Naive thymus-derived CD8-positive, alpha-beta T cell (primary cell): ENCODE measurements at regions not wholly inside any gene's neighbourhood (a gene's known extent, or its start where the extent isn't known, plus 50 kb on each side); places are given as distances from the start of the nearest gene placed in this dataset.
"Not testable (repeated sequence)": the region's sequence is repeated elsewhere in the genome, so short reads cannot be mapped to it uniquely, and the experiment has no call there.

Experiments used
- ATAC-seq, 2 donors: fragments of 150-1000 bp; cut with Tn5 transposase in 1 of 2; sonication (Bioruptor Pico), chemical (Tn5 transposase) in 1 of 2; 1 replicate in 1 of 2; 2 replicates in 1 of 2; pipeline ENCODE4 v1.10.0; 2021; ENCODE audit warnings: mild to moderate bottlenecking in 2 of 2, moderate library complexity in 2 of 2
- POLR2A ChIA-PET: fragments of 350-600 bp; sonication (Branson Sonifier 250); formaldehyde crosslinking; loops from one replicate; lab custom pipeline; 2021; ENCODE audit warnings: antibody characterized with exemption; lab: Charles Lee
- DNase-seq, 10 donors: peaks; one replicate each; pipeline versions ENCODE4 v3.0.0 to v3.0.0-alpha.2; 2020 to 2022
- H3K27ac Mint-ChIP-seq, 10 donors: one replicate each; pipeline ENCODE4 v1.8.0; 2020 to 2022; ENCODE audit warnings: mild to moderate bottlenecking in 10 of 10, mixed read lengths in 10 of 10, moderate library complexity in 4 of 10, inconsistent platforms in 1 of 10
- H3K27me3 Mint-ChIP-seq, 5 donors: one replicate each; pipeline ENCODE4 v1.8.0; 2021 to 2022; ENCODE audit warnings: mixed read lengths in 5 of 5
- H3K36me3 Mint-ChIP-seq, 3 donors: one replicate each; pipeline ENCODE4 v1.8.0; 2020 to 2022; ENCODE audit warnings: mixed read lengths in 3 of 3, mild to moderate bottlenecking in 2 of 3, inconsistent platforms in 1 of 3
- H3K4me1 Mint-ChIP-seq, 4 donors: one replicate each; pipeline ENCODE4 v1.8.0; 2021 to 2022; ENCODE audit warnings: mixed read lengths in 4 of 4
- H3K4me3 Mint-ChIP-seq, 10 donors: one replicate each; pipeline ENCODE4 v1.8.0; 2020 to 2022; ENCODE audit warnings: mild to moderate bottlenecking in 10 of 10, mixed read lengths in 10 of 10, moderate library complexity in 6 of 10, inconsistent platforms in 1 of 10
- H3K9me3 Mint-ChIP-seq, 9 donors: one replicate each; pipeline ENCODE4 v1.8.0; 2020 to 2022; ENCODE audit warnings: mixed read lengths in 9 of 9, mild to moderate bottlenecking in 3 of 9, inconsistent platforms in 1 of 9, moderate library complexity in 1 of 9

DNA sequence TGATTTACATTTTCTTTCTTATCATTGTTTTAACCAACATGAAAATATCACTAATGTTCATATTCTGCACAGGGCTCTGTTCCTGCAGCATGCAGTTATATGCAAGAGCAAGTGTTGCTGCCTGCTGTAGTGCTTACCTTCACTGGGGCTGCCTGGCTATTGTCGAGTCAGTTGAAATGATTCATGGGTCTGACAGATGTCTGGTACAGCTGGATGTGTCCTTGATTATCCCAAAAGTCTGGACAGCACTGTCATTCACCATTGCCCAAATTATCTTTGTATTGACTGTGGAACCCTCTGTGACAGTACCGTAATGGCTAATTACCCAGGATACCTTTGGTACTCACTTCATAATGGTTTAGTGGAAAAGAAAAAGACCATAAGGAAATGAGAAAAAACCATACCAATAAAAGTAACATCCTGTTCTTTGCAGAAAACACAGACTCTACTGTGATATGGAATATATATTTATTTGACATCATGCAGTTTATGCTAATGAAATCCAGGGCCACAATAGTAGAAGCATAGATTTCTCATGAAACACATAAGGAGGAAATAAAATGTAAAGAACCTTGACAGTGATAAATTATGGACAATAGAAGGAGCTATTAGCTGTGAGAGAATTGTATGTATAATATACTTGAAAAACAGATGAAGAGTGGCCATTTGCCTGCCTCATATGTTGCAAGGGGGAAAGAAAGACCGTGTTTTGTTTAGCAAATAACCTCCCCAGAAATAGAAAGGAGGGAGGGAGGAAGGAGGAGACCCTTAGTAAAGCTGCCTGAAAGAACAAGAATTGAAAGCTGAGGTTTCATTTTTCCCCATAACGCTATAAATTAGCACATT, 249.8 kb upstream of the ATP5MC3 start:
- POLR2A ChIA-PET, result no interaction called here
- Mint-ChIP-seq H3K27ac (no peak overlapping the region), H3K4me1 (no peaks in the 10 kb centered on the region), H3K9me3 (peaks cover 0 to 16% (median 8%) of the 10 kb centered on the region in 9 donors), H3K27me3 (peaks cover 0 to 3% (median 0%) of the 10 kb centered on the region in 5 donors), H3K36me3 (no peaks in the 10 kb centered on the region), H3K4me3 (no peak overlapping the region)
- DNase-seq (no peak), ATAC-seq (no peak)

DNA sequence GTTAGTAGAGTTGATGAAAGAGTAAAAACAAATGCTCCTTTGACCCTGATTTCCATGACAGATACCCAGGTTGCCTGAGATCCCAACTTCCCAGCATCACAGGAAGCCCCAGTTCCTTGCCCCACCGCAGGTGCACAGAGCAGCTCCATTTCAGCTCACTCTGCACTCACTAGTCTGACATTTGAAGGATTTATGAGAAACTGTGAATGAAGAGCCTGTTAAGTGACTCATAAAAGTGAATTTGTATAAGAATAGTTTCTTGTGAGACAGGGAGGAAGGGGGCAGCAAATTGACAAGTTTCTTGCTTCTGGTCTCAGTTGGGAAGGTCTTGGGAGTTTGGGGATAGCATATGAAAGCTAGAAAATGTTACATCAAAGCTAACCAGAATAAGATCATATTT, 248.7 kb upstream of the ATP5MC3 start:
- peaks cover 0 to 18% (median 9%) of the 10 kb centered on the region in 9 donors for H3K9me3 Mint-ChIP-seq
- H3K27me3 Mint-ChIP-seq, result peaks cover 2 to 7% (median 4%) of the 10 kb centered on the region in 5 donors
- ATAC-seq, result no peak
- POLR2A ChIA-PET, result no interaction called here
- H3K4me3 Mint-ChIP-seq, result no peak overlapping the region
- H3K27ac Mint-ChIP-seq, result no peak overlapping the region
- DNase-seq, result no peak
- H3K36me3 Mint-ChIP-seq, result no peaks in the 10 kb centered on the region
- no peaks in the 10 kb centered on the region for H3K4me1 Mint-ChIP-seq

DNA sequence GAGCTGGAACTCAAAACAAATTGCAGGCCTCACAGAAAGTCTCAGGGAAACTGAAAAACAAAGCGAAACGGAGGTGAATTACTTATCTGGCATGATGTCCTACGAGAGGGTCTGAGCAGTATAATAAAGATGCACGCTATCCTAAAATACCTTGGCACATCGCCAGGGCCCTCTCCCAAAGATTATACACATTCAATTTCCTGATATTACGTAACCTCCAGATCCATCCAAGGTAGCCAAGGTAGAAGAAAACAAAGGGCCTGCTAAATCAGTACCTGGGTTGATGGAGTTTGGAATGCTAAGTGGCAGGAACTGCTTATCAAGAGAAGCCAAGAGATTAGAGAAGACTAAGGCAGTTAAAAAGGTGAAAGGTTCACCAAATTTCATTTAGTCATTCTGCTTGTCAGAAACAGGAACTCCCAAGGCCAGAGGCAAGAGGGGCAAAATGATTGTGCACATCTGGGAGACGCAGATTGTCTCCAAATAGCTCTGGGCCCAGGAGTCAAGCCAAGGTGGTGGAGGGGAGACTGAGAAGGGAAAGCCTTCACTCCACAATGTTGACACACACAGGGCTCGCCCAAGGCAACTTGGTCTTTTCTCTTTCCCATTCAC, 236.8 kb upstream of the ATP5MC3 start:
- POLR2A ChIA-PET, result no interaction called here
- Mint-ChIP-seq H3K4me3 (no peak overlapping the region), H3K9me3 (no peaks in the 10 kb centered on the region), H3K27me3 (peaks cover 2 to 24% (median 12%) of the 10 kb centered on the region in 5 donors), H3K27ac (no peak overlapping the region), H3K4me1 (no peaks in the 10 kb centered on the region), H3K36me3 (no peaks in the 10 kb centered on the region)
- no peak for DNase-seq
- no peak for ATAC-seq

DNA sequence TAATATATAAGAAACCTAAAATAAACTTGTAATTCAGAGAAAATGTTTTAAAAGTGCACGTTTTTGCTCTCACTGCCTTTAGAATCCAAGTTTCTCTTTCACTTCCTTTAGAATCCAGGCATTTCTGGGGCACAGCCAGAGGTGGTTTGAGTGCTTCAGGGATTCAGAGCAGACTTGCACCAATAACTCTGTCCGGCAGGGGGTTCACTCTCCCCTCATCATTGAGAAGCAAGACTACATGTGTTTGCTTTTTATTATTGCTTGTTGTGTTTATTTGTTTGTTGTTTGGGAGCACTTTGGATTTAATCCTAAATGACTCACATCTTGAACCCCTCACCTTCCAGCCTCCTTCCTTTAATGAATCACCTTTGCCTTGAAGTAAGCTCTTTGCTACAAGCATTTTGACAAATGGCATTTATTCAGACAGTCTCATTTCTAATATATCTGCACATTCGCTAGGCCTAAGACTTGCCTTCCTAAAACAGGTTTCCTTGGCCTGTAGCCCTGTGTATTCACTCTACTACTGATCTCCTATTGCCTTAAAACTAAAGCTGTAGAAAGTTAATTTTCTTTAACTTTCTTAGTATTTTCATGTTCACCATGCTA, 233.5 kb upstream of the ATP5MC3 start:
- H3K4me3 Mint-ChIP-seq, result no peak overlapping the region
- no peaks in the 10 kb centered on the region for H3K9me3 Mint-ChIP-seq
- H3K27ac Mint-ChIP-seq, result no peak overlapping the region
- ATAC-seq (no peak), DNase-seq (no peak)
- no peaks in the 10 kb centered on the region for H3K4me1 Mint-ChIP-seq
- H3K36me3 Mint-ChIP-seq, result no peaks in the 10 kb centered on the region
- peaks cover 0 to 5% (median 3%) of the 10 kb centered on the region in 5 donors for H3K27me3 Mint-ChIP-seq
- POLR2A ChIA-PET, result no interaction called here

DNA sequence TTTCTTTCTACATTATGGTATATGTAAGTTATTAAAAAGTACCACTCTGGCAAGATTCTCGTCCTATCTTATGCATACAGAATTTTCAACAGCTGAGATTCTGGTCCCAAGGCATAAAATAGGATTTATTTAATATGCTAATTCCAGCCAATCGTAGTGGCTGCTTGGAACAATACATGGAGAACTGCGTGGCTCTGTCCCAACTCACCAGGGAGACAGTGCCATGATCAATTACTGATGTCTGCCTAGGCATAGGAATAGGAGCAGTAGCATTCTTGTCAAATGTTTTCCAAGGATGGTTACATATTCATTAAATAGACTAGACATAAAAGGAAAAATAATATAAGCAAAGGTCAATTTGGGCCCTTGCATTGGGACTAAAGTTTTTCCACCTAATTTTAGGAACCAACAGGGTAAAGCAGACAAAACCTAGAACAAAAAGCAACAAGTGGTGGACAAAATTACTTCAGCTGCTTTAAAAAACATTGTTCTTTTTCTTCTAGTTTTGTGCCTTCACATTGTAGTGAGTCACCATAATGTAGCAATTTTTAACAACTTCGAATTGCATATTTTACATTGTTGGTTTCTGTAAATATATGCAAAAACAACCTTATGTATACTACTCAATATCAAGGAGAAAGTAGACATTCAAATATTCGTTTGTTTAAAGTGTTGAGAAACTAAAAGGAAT, 232.8 kb upstream of the ATP5MC3 start:
- H3K4me3 Mint-ChIP-seq, result no peak overlapping the region

DNA sequence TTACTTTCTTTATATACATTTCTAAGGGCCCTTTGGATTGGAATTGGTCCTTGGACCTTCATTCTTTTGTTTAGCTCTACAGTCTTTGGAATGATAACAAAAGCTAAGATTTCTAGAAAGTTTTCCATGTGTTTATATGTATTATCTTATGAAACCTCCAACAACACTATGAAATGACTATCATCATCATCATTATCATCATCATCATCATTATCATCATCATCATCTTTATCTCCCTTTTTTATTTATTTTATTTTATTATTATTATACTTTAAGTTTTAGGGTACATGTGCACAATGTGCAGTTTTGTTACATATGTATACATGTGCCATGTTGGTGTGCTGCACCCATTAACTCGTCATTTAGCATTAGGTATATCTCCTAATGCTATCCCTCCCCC, 229.4 kb upstream of the ATP5MC3 start:
- H3K36me3 Mint-ChIP-seq, H3K4me3 Mint-ChIP-seq, H3K27ac Mint-ChIP-seq, ATAC-seq, H3K4me1 Mint-ChIP-seq, H3K9me3 Mint-ChIP-seq, POLR2A ChIA-PET, H3K27me3 Mint-ChIP-seq, DNase-seq: not testable (repeated sequence)

More for the DNA sequence above, 232.8 kb upstream of the ATP5MC3 start:
- Mint-ChIP-seq H3K27ac (no peak overlapping the region), H3K36me3 (no peaks in the 10 kb centered on the region), H3K4me1 (no peaks in the 10 kb centered on the region), H3K27me3 (peaks cover 0 to 4% (median 3%) of the 10 kb centered on the region in 5 donors), H3K9me3 (no peaks in the 10 kb centered on the region)
- ATAC-seq (no peak), DNase-seq (no peak)
- POLR2A ChIA-PET, result no interaction called here

DNA sequence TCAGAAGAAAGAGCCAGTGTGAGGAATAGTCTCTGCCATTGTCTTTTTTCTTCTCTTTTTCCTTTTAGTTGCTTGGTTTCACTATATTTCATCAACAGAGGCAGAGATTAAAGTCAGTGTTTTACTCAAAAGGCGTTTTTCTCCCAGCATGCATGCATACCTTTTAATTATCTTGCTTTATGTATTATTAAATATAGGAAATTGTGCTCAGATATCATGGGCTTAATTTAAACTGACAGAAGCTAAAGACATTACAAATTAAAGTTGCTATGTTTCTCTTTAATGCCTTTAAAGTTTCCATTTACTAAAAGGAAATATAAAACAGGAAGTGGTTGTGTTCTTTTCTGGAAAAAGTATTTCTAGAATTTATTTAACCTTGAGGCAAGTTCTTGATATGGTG, 223.3 kb upstream of the ATP5MC3 start:
- DNase-seq, result no peak
- H3K4me1 Mint-ChIP-seq, result no peaks in the 10 kb centered on the region
- H3K36me3 Mint-ChIP-seq, result no peaks in the 10 kb centered on the region
- no peak overlapping the region for H3K4me3 Mint-ChIP-seq
- POLR2A ChIA-PET, result no interaction called here
- H3K27ac Mint-ChIP-seq, result no peak overlapping the region
- peaks cover 4 to 15% (median 8%) of the 10 kb centered on the region in 5 donors for H3K27me3 Mint-ChIP-seq
- H3K9me3 Mint-ChIP-seq, result no peaks in the 10 kb centered on the region
- ATAC-seq, result no peak

DNA sequence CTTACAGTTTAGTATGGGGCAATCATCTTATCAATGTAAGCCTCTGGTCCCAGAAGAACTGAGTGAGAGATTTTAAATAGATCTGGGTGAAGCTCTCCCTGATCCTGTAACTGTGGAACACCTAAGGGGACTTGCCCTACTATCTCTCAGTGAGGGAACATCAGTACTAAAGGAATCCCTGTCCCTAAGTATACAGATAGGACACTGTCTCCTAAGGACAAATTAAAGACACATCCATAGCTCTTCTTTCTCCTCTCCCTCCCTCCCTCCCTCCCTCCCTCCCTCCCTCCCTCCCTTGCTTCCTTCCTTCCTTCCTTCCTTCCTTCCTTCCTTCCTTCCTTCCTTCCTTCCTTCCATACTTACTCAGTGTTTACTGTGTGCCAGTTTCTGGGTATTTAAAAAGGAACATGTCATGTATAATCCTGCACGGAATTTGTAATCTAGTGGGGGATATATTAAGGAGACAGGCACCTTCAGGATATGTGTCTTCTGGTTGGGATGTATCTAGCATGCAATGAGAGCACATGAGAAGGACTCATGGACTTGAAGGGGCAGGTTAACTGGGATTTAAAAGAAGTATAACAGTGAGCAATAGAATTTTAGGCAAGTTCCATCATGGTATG, 222.2 kb upstream of the ATP5MC3 start:
- Mint-ChIP-seq H3K4me1 (no peaks in the 10 kb centered on the region), H3K27ac (no peak overlapping the region)
- ATAC-seq, result no peak

DNA sequence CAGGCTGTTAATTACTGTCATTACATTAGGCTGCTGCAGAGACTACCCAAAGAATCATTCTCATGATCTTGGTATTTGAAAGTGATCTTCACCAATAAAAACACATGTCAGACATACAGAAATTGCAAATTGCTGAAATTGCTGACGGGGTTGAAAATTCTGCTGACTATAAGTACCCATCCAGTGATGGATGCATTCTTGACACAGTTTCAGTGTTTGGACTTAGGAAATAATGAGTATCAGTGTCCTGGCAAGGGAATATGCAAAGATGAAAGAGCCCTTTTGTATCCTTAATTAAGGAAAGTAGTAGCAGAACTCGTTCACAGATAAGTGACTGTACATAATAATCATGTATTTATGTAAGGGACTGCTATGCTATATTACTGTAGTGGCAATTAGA, 221.1 kb upstream of the ATP5MC3 start:
- ATAC-seq (no peak), DNase-seq (no peak)
- no peak overlapping the region for H3K4me3 Mint-ChIP-seq
- H3K27ac Mint-ChIP-seq, result no peak overlapping the region
- H3K9me3 Mint-ChIP-seq, result no peaks in the 10 kb centered on the region
- POLR2A ChIA-PET, result no interaction called here
- no peaks in the 10 kb centered on the region for H3K36me3 Mint-ChIP-seq
- peaks cover 6 to 29% (median 12%) of the 10 kb centered on the region in 5 donors for H3K27me3 Mint-ChIP-seq
- H3K4me1 Mint-ChIP-seq, result no peaks in the 10 kb centered on the region

More for the DNA sequence above, 222.2 kb upstream of the ATP5MC3 start:
- peaks cover 2 to 20% (median 11%) of the 10 kb centered on the region in 5 donors for H3K27me3 Mint-ChIP-seq
- POLR2A ChIA-PET, result no interaction called here
- no peaks in the 10 kb centered on the region for H3K36me3 Mint-ChIP-seq
- no peak for DNase-seq
- no peaks in the 10 kb centered on the region for H3K9me3 Mint-ChIP-seq
- H3K4me3 Mint-ChIP-seq, result no peak overlapping the region

DNA sequence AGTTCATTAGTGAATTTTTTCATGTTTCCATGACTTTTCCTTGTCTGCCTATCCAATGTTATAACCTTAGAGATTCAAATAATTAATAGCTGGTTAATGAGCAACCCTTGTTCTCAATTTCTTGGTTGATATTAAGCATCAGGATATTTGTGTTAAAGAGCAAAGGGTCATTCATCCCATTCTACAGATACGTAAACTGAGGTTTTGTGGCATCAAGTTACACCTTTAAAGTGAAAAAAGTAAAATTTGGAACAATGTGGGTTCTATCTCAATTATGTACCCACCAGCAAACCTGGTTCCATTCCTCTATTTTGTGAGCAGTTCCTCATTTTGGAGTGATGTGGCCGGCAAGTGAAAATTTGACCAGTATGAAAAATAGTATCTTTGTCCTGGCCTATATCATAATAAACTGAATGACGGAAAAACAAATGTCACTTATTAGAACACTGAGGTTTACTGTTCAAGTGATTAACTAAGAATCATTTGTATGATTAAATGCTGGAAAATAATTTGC, 220.5 kb upstream of the ATP5MC3 start:
- H3K4me1 Mint-ChIP-seq, result no peaks in the 10 kb centered on the region
- no peaks in the 10 kb centered on the region for H3K9me3 Mint-ChIP-seq
- ATAC-seq (no peak), DNase-seq (no peak)
- H3K36me3 Mint-ChIP-seq, result no peaks in the 10 kb centered on the region
- H3K27ac Mint-ChIP-seq, result no peak overlapping the region
- POLR2A ChIA-PET, result no interaction called here
- peaks cover 6 to 31% (median 12%) of the 10 kb centered on the region in 5 donors for H3K27me3 Mint-ChIP-seq
- H3K4me3 Mint-ChIP-seq, result no peak overlapping the region

DNA sequence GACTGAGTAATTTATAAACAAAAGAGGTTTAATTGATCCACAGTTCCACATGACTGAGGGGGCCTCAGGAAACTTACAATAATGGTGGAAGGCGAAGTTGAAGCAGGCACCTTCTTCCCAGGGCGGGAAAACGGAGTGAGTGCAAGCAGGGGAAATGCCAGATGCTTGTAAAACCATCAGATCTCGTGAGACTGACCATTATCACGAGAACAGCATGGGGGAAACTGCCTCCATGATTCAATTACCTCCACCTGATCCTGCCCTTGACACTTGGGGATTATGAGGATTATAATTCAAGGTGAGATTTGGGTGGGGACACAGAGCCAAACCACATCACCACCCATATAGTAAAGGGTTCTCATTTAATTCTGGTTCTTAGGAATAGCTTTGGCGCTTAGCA, 219.5 kb upstream of the ATP5MC3 start:
- ATAC-seq (no peak), DNase-seq (no peak)
- POLR2A ChIA-PET, result no interaction called here
- no peaks in the 10 kb centered on the region for H3K9me3 Mint-ChIP-seq
- H3K4me1 Mint-ChIP-seq, result no peaks in the 10 kb centered on the region
- H3K36me3 Mint-ChIP-seq, result no peaks in the 10 kb centered on the region
- H3K4me3 Mint-ChIP-seq, result no peak overlapping the region
- H3K27ac Mint-ChIP-seq, result no peak overlapping the region
- H3K27me3 Mint-ChIP-seq, result peaks cover 11 to 31% (median 15%) of the 10 kb centered on the region in 5 donors

DNA sequence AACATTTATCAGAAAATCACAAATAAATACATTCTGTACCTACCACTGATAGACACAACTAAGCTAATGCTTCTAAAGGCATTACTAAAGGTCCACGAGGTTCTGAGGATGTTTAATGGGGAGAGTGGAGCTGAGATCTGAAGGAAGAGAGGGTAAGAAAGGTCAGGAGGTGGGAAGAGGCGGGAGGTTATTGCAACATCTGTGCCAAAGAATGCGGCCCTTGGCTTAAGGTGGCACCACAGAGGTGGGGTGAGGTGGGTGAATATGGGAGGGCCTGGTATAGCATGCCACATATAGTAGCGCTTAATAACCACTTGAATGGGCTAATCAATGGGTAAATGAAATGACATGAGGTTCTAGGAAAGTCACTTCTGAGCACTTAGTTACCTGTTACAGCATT, 217.8 kb upstream of the ATP5MC3 start:
- Mint-ChIP-seq H3K36me3 (no peaks in the 10 kb centered on the region), H3K27me3 (peaks cover 12 to 31% (median 17%) of the 10 kb centered on the region in 5 donors), H3K27ac (no peak overlapping the region), H3K4me1 (no peaks in the 10 kb centered on the region), H3K9me3 (no peaks in the 10 kb centered on the region), H3K4me3 (no peak overlapping the region)
- DNase-seq, result no peak
- POLR2A ChIA-PET, result no interaction called here
- no peak for ATAC-seq
